ENCODE measurements at regions not wholly inside any gene's neighbourhood (a gene's known extent, or its start where the extent isn't known, plus 50 kb on each side); places are given as distances from the start of the nearest gene placed in this dataset.

DNA sequence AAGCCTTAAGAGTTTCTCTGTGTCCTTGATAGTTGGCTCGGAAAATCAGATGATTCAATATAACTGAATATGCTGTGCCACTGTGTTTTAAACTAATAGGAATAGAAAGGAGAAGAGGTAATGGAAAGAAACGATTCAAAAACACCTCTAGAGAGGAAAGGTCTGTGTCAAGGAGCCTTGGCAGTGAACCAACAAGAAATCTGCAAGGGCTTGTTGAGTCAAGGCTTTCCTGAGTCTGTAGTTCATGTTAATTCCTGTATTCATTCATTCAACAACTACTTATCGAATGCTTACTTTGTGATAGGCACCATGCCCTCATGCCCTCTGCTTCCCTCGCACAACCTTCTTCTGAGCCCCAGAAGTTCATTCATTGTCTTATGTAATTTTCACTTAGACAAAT lies 336.0 kb downstream of the PDHA2 start:
- DNase-seq (ENCODE audit: low spot score) = no peak

DNA sequence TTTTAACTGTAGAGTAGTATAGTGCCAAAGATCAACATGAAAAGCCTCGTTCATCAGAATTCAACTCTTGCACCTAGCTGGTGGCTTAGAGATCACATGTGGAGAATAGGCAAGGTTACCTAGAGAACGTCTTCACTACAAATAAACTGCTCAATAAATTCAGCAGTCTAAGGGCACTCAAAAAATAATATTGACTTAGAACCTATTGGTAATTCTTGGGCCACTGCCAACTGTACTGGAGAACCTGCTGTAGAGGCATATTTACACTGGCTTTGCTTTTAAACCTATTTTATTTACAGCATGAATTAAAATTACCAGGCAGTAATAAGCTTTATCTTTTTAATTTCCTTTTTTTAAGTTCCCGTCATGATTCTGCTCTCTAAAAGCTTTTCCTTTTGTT lies 343.7 kb downstream of the PDHA2 start:
- no peak for DNase-seq (ENCODE audit: low spot score)

DNA sequence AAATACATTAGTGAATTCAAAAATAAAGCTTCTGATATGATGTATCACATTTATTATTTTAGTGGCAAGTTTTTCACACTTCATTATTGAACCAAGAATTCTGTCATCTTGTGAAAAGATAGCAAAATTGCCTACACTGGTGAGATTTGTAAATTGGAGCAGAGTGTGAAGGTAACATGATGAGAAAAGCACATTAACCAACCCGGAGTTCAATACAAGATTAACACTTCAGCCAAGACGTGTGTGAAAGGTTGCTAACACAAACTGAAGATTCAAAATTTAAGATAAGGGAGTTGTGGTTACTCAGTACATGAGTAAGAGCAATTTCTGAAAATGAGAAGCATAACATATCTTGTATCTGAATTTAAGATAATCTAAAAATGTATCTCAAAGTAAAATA lies 346.7 kb downstream of the PDHA2 start:
- no peak for DNase-seq (ENCODE audit: low spot score)

DNA sequence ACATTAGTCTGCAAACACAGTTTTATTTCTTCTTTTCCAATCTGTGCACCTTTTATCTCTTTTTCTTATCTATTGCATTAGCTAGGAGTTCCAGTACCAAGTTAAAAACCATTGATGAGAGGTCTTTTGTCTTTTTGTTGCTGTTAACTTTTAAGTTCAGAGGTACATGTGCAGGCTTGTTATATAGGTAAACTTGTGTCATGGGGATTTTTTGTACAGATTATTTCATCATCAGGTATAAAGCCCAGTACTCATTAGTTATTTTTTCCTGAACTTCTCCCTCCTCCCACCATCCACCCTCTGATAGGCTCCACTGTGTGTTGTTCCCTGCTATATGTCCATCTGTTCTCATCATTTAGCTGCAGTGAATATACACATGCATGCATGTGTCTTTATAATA lies 349.9 kb downstream of the PDHA2 start:
- no peak for DNase-seq (ENCODE audit: low spot score)

DNA sequence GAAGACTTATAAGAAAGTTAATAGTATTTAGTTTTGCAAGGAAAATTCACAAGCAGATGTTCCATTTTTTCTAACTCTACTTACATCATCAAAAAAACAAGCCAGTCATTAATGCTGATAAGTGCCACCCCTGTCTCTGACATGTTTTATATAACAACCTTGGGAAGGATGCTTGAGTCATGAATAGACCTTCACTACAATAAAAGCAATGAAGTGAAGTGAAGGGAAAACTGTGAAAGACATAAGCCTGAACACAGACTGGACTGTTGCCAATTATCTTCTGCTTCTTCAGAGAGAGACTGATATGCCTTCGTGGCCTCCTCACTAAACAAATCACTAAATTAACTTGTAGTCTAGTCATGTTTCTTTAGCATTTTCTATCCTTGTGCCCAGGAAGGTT lies 353.2 kb downstream of the PDHA2 start:
- no peak for DNase-seq (ENCODE audit: low spot score)

DNA sequence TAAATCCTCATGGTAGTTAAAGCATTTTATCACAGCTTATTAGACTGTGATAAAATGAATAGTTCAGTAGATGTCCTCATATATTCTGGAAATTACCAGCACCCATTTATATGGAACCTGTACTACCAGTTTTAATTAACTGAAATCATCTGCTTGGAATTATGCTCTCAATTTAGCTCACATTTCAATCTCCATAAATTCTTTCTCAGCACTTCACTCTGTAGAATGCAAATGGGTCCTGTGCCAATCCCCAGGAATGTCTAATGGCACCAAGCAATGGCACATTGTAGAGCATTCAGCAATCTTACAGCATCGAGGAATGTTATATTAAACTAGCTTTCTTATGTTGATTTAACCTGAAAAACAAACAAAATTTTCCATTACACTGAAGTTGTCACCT lies 355.1 kb downstream of the PDHA2 start:
- no peak for DNase-seq (ENCODE audit: low spot score)

DNA sequence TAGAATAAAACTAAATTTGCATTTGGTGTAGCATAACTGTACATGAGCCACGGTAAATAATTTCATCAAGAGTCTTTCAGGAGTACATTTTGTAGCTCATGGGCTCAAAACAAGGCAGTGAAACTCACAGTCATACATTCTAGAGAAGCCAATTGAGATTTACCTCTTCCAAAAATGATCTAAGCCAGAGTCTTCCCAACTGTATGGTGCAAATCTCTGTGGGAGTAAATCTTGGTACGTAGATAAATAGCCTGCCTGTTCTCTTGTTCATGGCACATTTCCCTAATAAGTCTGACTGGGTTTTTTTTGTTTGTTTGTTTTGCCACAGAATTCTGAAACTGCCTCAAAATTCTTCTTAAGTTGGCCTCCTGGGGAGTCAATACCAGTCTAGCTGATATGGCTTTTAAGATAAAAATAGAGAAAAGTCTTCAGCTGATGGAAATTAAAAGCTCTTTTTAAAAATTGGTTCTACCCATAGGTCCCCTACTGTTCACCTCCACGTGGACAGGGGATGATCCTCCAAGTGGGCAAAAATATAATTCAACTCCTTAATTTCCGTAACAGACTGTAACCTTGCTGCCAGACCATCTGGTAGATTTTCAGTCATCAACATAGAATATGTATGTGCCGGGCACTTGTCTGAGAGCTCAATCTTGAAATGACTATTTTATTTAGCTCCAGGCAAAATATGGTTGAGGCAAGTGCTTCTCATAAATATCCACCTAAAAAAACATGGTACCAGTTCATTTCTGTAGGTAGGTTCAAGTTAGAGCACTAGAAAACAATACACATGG lies 365.4 kb downstream of the PDHA2 start:
- no peak for DNase-seq (ENCODE audit: low spot score)

DNA sequence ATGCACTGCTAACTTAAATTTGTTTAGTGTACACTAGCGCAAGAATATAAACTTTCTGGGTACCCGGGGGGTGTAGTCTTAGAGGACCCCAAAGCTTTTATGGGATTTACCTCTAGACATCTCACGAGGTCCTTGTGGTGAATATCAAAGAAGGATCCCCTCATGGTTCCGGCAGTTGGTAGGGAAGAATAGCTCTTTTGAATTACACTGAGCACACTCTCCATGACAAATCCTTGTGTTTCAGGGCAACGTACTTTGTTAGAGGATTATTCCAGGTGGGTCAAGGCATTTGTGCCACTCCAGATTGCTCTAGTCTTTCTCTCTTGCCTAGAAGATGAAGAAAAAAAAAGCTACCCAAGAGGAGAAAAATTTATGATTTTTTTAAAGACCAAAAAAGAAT lies 387.6 kb downstream of the PDHA2 start:
- no peak for DNase-seq (ENCODE audit: low spot score)

DNA sequence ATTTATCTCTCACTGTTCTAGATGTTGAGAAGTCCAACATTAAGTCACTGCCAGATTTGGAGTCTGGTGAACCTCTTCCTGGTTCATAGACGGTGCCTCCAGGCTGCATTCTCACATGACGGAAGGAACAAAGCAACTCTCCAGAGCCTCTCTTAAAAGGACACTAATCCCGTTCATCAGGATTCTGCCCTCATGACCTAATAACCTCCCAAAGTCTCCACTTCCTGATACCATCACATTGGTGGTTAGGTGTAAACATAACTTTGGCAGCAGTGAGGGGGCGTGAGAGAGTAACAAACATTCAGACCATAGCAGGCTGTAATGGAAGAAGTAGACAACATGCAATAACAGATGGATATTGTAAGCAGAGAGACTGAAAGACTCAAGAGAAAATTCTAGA lies 388.6 kb downstream of the PDHA2 start:
- no peak for DNase-seq (ENCODE audit: low spot score)

DNA sequence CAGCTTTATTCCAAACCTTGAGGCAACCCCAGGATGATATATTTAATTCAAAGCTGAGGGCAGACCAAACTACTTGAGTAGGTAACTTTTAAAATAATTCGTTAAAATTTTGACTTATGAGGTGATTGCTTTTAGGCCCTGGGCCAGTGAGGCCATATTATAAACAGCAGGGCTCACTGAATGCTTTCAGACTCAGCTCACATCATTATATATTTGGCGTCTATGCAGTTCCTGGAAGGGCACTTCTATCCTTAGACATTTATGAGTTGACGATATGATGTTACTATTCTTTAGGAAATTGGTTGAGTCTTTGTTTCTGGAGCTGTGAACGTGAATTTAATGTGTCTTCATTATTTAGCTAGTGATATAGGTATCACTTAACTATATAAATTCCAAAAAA lies 400.1 kb downstream of the PDHA2 start:
- DNase-seq (ENCODE audit: low spot score) = no peak

DNA sequence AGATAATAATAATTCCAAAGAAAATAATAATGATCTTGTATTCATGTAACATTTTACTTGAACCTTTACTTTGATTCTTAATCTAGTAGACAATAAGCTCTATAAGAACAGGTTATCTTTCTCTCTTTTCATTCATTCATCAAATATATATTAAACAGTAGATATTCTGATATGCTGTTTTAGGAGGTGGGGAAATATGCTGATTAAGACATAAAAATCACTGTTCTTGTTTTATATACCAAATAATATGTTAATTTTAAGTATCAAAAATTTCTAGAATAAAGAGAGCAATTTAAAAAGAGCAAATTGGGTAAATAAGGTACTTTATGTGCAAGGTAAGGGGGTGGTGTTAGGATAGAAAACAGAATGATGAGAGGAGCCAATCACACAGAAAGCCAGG lies 401.9 kb downstream of the PDHA2 start:
- DNase-seq (ENCODE audit: low spot score) = no peak

DNA sequence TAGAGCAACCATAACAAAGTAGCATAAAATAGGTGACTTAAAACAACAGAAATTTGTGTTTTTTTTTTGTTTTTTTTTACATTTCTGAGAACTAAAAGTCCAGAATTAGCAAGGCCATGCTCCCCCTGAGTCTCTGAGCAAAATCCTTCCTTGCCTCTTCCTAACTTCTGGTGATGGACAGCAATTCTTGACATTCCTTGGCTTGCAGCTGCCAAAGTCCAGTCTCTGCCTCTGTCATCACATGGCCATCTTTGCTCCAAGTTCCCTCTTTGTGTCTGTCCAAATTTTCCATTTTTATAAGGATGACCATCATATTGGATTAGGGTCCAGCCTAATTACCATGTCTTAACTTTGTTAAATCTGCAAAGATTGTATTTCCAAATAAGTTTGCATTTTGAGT lies 407.2 kb downstream of the PDHA2 start:
- DNase-seq (ENCODE audit: low spot score) = no peak

DNA sequence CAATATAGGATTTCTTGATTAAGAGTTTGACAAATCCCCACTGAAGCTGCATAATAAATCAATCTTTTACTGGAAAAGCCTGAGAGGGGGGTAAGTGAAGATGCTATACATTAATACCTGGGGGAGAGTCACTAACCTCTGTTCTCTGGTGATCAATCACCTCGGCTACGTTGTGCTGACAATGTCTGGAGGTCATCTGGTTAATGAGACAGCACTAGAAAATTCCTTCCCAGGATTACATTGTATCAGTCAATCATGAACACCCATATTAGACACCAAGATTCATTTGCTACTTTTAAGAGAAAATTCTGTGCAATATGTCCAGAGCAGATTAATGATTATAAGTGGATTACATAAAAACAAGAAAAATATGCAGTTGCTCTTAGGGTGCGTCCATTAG lies 408.3 kb downstream of the PDHA2 start:
- DNase-seq (ENCODE audit: low spot score) = no peak

DNA sequence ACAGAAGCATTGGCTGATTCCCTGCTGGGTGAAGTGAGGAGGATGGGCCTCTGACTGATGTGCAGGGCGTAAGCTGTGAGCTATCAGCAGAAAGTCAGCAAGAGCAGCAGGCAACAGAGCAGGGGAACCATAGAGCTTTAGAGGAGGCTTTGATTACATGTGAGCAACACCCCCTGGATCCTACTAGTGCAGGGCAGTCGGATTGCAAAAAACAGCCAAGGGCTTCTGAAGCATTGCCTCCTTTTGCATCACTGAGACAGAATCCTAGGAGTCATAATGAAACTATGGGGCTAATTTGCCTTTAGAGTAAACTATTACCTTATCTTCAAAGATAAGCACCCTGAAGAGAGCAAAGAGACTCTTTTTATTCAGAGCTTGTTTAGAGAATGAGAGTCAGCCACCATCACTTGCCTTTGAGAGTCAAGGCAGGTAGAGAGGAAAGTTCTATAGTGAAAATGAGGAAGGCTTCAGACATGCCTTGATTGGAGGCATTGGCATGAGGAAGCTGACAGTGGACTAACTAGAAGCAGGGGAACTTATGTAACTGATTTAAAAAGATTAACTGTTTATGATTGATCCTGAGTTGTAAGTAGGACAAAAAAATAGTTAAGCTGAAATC lies 420.3 kb downstream of the PDHA2 start:
- DNase-seq (ENCODE audit: low spot score) = no peak

DNA sequence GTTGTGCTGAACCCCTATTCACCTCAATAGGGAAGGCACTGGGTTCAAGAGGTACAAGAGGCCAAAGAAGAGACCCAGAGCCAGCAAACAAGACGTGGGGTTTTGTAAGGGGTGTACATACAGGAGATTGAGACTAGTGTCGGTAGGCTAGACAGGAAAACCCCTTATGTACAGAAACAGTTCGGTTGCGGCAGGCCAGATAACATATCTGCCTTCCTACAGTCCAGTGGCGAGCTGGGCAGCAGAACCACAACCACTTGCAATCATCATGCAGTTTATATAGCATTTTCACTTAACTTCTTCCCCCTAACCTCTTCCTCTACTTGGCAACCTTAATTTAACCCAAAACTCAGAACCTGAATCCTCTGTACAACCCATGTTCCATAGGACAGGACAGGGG lies 422.2 kb downstream of the PDHA2 start:
- DNase-seq (ENCODE audit: low spot score) = no peak

DNA sequence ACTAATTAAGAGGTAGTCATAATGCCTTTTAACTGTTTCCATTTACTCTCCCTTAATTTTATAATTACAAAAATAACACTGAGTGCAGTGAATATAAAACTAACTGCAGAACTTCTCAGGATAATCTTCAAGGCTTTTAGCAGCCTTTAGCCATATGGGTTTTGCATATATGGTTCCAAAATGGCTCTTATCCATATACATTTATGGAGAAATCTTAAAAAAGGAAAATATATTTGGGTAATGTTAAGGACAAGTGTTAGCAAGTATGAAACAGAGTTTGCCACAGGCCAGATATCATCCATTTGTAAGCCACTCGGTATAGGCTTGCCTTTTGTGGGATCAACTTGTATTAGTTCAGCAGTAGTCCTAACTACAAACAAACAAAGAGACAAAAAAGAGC lies 423.4 kb downstream of the PDHA2 start:
- no peak for DNase-seq (ENCODE audit: low spot score)

DNA sequence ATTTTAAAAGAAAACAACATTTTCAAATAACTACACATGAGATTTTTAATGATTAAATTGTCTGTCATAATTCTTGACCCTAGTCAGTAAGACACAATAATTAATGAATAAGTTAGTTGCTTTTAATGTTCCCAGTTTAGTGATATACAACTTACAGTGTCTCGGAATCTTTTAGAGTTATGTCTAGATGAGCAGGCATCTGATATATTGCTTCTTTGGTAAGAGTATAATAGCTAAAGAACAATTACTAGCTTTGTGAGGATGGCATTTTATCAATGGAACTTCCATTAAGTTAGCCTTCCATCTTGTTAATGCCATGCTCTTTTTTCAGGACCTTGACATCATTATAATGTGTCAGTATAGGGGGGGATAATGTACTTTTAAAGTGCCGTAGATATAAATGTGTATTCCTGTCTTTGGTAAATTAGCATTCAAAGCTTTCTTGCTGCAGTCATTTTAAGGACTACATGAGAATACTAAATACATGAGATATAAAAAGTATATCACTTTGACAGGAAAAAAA lies 425.1 kb downstream of the PDHA2 start:
- no peak for DNase-seq (ENCODE audit: low spot score)

DNA sequence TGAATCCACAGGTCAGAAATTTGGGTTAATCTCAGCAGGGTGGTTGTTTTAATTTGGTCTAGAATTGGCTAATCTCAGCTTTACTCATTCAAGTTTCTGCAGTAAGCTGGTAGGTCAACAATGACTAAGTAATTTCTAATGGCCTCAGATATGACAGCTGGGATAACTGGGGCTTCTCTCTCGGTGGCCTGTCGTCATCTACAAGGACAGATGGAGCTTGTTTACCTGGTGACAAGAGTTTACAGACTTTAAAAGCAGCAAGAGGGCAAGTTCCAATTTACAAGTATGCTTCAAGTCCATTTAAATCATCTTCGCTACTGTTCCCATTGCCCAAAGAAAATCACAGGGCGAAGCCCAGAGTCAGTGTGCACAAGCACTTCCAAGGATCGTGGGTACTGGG lies 453.9 kb downstream of the PDHA2 start:
- DNase-seq (ENCODE audit: low spot score) = no peak

DNA sequence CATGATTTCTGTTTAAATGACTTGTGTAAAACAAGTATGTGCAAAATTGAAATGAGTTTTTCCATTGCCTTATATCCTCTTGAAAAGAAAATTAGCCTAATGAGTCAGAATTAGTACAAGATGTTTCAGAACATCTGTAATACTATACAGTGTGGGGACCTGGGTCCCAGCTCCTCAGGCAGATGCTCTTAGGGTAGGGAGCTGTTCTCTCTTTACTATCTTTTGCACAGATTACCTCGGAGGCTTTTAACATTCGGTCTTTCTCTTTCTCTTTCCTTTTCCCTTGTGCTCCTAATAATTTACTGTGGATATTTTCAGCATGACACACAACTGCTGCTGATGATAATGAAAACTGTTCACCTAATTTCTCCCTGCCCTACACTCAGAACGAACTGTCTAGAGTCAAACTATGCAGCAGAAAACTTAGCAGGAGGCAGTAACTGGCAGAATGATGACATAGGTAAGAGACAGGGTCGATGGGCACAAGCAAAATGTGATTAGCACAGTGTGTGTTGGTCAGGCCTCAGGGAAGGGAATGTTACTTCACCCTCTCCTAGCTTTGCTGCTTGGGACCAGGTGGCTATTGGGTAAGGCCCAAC lies 455.3 kb downstream of the PDHA2 start:
- no peak for DNase-seq (ENCODE audit: low spot score)

DNA sequence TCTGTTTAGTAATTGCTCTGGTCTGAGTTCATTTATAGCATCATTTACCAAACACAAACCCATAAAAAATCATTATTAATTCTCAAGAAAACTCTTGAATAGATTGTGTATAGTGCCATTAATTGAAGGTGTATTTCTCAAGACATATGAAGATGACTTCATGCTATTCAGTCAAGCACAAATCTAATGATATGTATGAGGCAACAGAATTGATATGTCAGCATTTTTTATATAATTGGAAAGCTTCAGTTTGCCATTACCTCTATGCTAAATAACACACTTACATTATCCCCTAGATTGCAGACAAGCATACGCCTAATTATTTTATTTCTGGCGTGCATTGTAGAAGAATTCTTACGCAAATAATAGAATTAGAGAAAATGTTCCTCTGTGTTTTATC lies 461.8 kb downstream of the PDHA2 start:
- no peak for DNase-seq (ENCODE audit: low spot score)

DNA sequence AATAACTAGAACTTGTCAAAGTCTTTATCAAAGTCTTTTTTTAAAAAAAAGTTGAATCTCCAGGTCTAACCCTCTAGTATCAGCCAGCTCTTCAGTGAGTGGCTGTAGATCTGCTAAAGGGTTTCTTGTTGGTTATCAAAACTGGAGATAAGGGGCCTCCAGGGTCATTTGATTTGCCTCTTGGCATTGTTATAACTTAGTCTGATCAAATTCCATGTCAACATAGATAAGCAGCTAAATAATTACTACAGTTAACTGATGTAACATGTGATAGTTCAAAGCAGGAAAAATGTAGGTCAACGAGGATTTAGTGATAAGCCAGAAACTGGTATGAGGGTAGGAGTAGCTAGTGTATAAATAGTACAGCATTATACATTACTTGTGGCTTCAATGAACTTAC lies 465.1 kb downstream of the PDHA2 start:
- no peak for DNase-seq (ENCODE audit: low spot score)

DNA sequence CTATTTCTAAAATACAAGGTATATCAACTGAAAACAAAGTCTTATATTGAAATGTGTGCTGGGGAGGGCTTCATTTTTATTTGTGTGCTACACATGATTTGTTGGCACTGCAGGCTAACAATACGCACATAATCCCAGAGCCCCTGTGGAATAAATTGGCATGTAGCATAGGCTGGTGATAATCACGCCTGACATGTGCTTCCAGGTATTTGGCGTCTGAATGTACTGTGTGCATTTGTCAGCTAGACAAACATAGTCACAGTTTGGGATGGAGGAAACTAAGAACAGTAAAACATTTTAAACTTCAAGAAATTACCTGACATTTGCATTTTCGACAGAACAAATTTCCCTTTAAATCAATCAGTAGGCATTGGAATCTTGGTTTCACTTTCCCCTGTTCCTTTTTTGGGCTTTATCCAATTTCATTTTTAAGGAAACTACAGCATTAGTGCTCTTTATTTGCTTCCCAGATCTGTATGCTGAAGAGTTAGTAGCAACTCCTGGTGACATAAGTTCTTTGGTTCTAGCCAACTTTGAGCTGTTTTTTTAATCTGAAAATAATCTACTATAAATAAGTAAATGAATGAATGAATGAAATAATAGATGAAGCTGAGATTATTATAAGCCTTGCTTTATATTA lies 472.3 kb downstream of the PDHA2 start:
- DNase-seq (ENCODE audit: low spot score) = no peak

DNA sequence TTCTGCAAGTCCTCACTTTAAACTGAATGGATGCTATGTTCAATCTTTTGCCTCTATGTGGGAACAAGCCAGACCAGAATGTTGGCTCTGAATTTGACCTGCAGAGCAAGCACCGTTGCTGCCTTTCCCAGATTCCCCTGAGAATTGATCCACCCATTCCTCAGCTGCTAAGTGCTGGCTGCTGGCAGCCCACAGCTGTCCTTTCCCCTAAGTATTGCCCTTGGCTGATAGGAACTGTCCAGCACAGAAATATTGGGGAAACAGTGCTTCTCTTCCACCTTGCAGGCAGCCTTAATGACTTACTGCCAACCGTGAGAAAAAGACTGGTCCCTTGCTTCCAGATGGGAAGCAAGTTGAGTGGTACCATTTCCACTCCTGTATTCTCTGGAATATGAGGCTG lies 475.9 kb downstream of the PDHA2 start:
- no peak for DNase-seq (ENCODE audit: low spot score)
